ENCODE measurements at regions not wholly inside any gene's neighbourhood (a gene's known extent, or its start where the extent isn't known, plus 50 kb on each side); places are given as distances from the start of the nearest gene placed in this dataset.
"Not testable (repeated sequence)": the region's sequence is repeated elsewhere in the genome, so short reads cannot be mapped to it uniquely, and the experiment has no call there.

DNA sequence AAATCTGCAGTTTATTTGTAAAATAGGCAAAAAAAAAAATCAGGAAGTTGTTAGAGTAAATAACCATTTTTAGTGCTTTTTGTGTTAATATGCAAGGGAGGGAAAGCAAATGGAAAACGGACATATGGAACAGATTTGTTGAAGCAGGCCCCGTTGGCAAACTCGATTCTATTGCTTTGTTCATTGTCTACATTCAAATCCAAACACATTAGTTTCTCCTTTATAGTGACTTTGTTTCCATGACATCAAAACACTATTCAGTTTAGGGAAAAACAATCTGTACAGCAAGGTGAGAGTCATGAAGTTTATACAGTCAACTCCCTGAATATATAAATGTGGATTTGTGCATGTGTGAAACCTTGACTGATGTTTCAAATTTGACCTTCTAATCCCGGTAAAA, 142.2 kb downstream of the FAM47A start:
- no peak overlapping the region for H3K27ac ChIP-seq
- TF ChIP-seq, protein P1, sequence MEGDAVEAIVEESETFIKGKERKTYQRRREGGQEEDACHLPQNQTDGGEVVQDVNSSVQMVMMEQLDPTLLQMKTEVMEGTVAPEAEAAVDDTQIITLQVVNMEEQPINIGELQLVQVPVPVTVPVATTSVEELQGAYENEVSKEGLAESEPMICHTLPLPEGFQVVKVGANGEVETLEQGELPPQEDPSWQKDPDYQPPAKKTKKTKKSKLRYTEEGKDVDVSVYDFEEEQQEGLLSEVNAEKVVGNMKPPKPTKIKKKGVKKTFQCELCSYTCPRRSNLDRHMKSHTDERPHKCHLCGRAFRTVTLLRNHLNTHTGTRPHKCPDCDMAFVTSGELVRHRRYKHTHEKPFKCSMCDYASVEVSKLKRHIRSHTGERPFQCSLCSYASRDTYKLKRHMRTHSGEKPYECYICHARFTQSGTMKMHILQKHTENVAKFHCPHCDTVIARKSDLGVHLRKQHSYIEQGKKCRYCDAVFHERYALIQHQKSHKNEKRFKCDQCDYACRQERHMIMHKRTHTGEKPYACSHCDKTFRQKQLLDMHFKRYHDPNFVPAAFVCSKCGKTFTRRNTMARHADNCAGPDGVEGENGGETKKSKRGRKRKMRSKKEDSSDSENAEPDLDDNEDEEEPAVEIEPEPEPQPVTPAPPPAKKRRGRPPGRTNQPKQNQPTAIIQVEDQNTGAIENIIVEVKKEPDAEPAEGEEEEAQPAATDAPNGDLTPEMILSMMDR (IDR thresholded peaks at IDR 0.05), result no peak
- no peak for TF ChIP-seq ZFX (IDR thresholded peaks at IDR 0.05; ENCODE audit: borderline replicate concordance)

DNA sequence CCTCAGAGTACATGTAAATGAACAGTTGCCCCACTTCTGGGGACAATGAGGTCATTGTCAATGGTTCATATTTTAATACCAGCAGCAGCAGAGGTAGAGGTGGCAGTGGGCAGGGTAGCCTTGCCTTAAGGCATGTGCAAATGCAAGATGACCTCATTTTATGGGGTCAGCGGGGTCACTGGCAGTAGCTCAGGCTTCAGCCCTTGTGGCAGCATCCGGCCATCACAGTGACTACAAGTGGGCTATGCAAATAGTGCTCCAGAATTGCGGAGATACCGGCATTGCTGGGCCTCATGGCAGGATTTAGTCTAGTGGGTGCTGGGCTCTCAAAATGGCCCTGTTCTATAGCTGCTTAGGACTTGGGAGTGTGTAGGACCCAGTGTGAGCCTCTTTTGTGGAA, 144.7 kb downstream of the FAM47A start:
- no peak overlapping the region for H3K27ac ChIP-seq
- TF ChIP-seq, protein P1 (IDR thresholded peaks at IDR 0.05), result no peak
- TF ChIP-seq ZFX (IDR thresholded peaks at IDR 0.05; ENCODE audit: borderline replicate concordance), result no peak

- no peak for TF ChIP-seq ZFX (IDR thresholded peaks at IDR 0.05; ENCODE audit: borderline replicate concordance)
- TF ChIP-seq, protein P1 (IDR thresholded peaks at IDR 0.05), result no peak
- no peak overlapping the region for H3K27ac ChIP-seq
These were observed 157.4 kb downstream of the FAM47A start for GRCh38 chrX:33974676-33975075.

GRCh38 chrX:33970028-33970967, 161.8 kb downstream of the FAM47A start:
- TF ChIP-seq, protein P1 (IDR thresholded peaks at IDR 0.05), result no peak
- no peak for TF ChIP-seq ZFX (IDR thresholded peaks at IDR 0.05; ENCODE audit: borderline replicate concordance)
- no peak overlapping the region for H3K27ac ChIP-seq

DNA sequence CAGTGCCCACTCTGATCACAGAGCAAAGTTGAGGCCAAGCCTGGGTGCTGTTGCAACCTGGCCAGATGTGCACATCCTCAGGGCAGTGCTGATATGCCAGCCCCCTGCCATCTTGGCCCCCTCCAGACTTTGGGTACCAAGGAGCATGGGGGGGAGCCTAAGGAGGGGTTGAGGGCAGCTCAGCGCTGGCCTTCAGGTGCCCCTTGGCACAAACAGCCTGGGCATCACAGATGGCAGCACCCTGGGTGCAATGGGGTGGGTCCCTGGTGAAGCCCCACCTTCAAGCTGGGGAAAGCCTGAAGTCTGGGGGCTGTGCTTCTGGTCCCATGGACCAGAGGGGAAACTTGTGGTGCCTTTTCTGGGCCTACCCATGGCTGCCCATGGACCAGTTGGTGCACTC, 163.0 kb downstream of the FAM47A start:
- TF ChIP-seq, protein P1 (IDR thresholded peaks at IDR 0.05), result no peak
- no peak overlapping the region for H3K27ac ChIP-seq

DNA sequence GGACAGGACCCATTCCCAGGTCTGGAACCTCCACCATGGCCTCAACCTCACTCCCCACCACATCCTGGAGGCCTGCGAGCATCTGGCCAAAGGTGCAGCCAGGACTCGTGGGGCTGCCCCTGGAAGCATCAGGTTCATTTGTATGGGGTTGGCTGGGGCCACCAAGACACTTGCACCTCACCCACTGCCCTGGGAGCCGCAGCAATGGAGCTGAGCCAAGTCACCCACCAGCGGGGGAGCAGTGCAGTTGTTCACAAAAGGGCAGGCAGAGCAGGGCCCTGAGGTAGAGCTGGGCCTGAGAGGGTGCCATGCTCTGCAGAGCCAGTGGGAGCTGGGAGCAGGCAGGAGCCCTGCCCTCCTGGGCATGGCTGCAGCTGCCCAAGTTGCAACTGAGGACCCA, 163.5 kb downstream of the FAM47A start:
- no peak overlapping the region for H3K27ac ChIP-seq
- TF ChIP-seq, protein P1 (IDR thresholded peaks at IDR 0.05), result no peak
- TF ChIP-seq ZFX (IDR thresholded peaks at IDR 0.05; ENCODE audit: borderline replicate concordance), result no peak

- TF ChIP-seq ZFX (IDR thresholded peaks at IDR 0.05; ENCODE audit: borderline replicate concordance), result no peak
- TF ChIP-seq, protein P1 (IDR thresholded peaks at IDR 0.05), result no peak
- H3K27ac ChIP-seq, result no peak overlapping the region
These were observed 182.8 kb downstream of the FAM47A start for GRCh38 chrX:33949300-33949699.

GRCh38 chrX:33926249-33926648, 205.9 kb downstream of the FAM47A start:
- not testable (repeated sequence) for H3K27ac ChIP-seq
